HepG2 (cell line): ENCODE measurements at regions not wholly inside any gene's neighbourhood (a gene's known extent, or its start where the extent isn't known, plus 50 kb on each side); places are given as distances from the start of the nearest gene placed in this dataset.

Source experiments
- ATAC-seq: fragments of 200-7000 bp; cut with Tn5 transposase; 3 replicates; pipeline ENCODE4 v1.9.1; 2020; ENCODE audit warnings: mild to moderate bottlenecking, moderate library complexity
- BruUV-seq: library from RNA; stranded (reverse); fragments of 400-500 nt; replicated peaks from 2 replicates; lab custom pipeline; 2021; lab: Mats Ljungman, UMichigan
- CTCF ChIA-PET: fragments of 300-600 bp; formaldehyde crosslinking; extraction: SDS; loops from one replicate; lab custom pipeline; 2021; ENCODE audit warnings: low total read pairs, inconsistent platforms, low intra/inter-chr PET ratio; lab: Yijun Ruan, JAX
- POLR2A ChIA-PET: fragments of 350-600 bp; sonication (Branson Sonifier 250); formaldehyde crosslinking; loops from one replicate; lab custom pipeline; 2020; ENCODE audit warnings: antibody characterized with exemption, inconsistent platforms; lab: Yijun Ruan, JAX
- DNase-seq: peaks from one replicate; pipeline ENCODE4 v3.0.0-alpha.2; 2015; ENCODE audit warnings: low spot score
- FAIRE-seq: peaks from 3 replicates; lab custom pipeline; 2011; peaks lifted over from hg19 to GRCh38; lab: Jason Lieb, UNC
- H2AFZ ChIP-seq: one replicate; pipeline ENCODE4 v1.6.1; 2011; ENCODE audit warnings: low read length, inconsistent platforms
- H3K27ac ChIP-seq: fragments of 300-600 bp; 3 replicates; pipeline ENCODE4 v1.8.0; 2011; ENCODE audit warnings: mixed run types, mild to moderate bottlenecking, mixed read lengths, low read length, inconsistent platforms; ENCODE audit not compliant: insufficient read depth; ENCODE audit errors: extremely low read length
- H3K27me3 ChIP-seq, 2 experiments: fragments of 200-600 bp in 1 of 2; 2 replicates in 1 of 2; 3 replicates in 1 of 2; pipeline versions ENCODE4 v1.6.0 to v1.8.0; 2011; ENCODE audit warnings: low read length in 2 of 2, mild to moderate bottlenecking in 2 of 2, moderate library complexity in 2 of 2, inconsistent platforms in 1 of 2; ENCODE audit not compliant: insufficient read depth in 2 of 2, control insufficient read depth in 1 of 2
- H3K36me3 ChIP-seq, 2 experiments: fragments of 200-600 bp in 1 of 2; replicated peaks in 1 of 2; 2 replicates in 1 of 2; 3 replicates in 1 of 2; pipeline versions ENCODE4 v1.5.1 to v1.8.0; 2011; ENCODE audit warnings: low read length in 2 of 2, inconsistent platforms in 1 of 2; ENCODE audit not compliant: insufficient read depth in 2 of 2, control insufficient read depth in 1 of 2
- H3K4me1 ChIP-seq: 2 replicates; pipeline ENCODE4 v1.5.1; 2012; ENCODE audit warnings: low read length, inconsistent platforms; ENCODE audit not compliant: insufficient read depth
- H3K4me2 ChIP-seq: 2 replicates; pipeline ENCODE4 v1.6.0; 2011; ENCODE audit warnings: low read depth, low read length, inconsistent platforms
- H3K4me3 ChIP-seq, 3 experiments: fragments of 200-600 bp in 1 of 3; sonication (generic), shearing (Covaris generic) in 1 of 3; replicated peaks in 1 of 3; 2 replicates each; pipeline ENCODE4 v1.5.1; 2011 to 2016; ENCODE audit warnings: low read length in 3 of 3, inconsistent platforms in 2 of 3, low read depth in 2 of 3, mild to moderate bottlenecking in 2 of 3, control low read depth in 1 of 3, mixed read lengths in 1 of 3; ENCODE audit not compliant: insufficient read depth in 1 of 3
- H3K79me2 ChIP-seq: one replicate; pipeline ENCODE4 v1.6.1; 2011; ENCODE audit warnings: low read length, inconsistent platforms; ENCODE audit not compliant: insufficient read depth
- H3K9ac ChIP-seq: 2 replicates; pipeline ENCODE4 v1.6.0; 2011; ENCODE audit warnings: mild to moderate bottlenecking, low read depth, low read length, inconsistent platforms; ENCODE audit not compliant: insufficient read depth
- H3K9me3 ChIP-seq: 2 replicates; pipeline ENCODE4 v1.5.1; 2012; ENCODE audit warnings: mild to moderate bottlenecking, low read length
- H4K20me1 ChIP-seq: 2 replicates; pipeline ENCODE4 v1.6.0; 2011; ENCODE audit warnings: inconsistent platforms, mild to moderate bottlenecking, low read length, moderate library complexity; ENCODE audit not compliant: insufficient read depth
- AGO2 ChIP-seq: fragments of 200-400 bp; formaldehyde crosslinking; optimal IDR thresholded peaks from 2 replicates; pipeline ENCODE3; 2017; ENCODE audit warnings: mild to moderate bottlenecking, low read depth, low read length, moderate library complexity
- ATF4 ChIP-seq, 2 experiments: fragments of 450-650 bp in 1 of 2; sonication (generic) in 1 of 2; formaldehyde crosslinking; IDR thresholded peaks; 2 replicates each; pipeline versions ENCODE4 v1.5.0 to v1.8.0; 2020 to 2022; ENCODE audit warnings: mild to moderate bottlenecking in 1 of 2, missing genetic modification reagents in 1 of 2
- CCDC6 ChIP-seq: sonication (generic); formaldehyde crosslinking; IDR thresholded peaks from 2 replicates; pipeline ENCODE4 v1.8.1; 2022; ENCODE audit warnings: mild to moderate bottlenecking, missing genetic modification reagents, moderate library complexity
- HMG20B ChIP-seq: conservative IDR thresholded peaks from 2 replicates; pipeline ENCODE4 v1.6.1; 2016; ENCODE audit warnings: missing genetic modification reagents, missing compliant biosample characterization
- MATR3 ChIP-seq: sonication (generic); formaldehyde crosslinking; IDR thresholded peaks from 2 replicates; pipeline ENCODE4 v1.4.0; 2020; ENCODE audit warnings: missing genetic modification reagents
- MIER2 ChIP-seq: IDR thresholded peaks from 2 replicates; pipeline ENCODE4 v1.6.1; 2016; ENCODE audit warnings: missing biosample characterization, missing genetic modification reagents
- NR1H2 ChIP-seq: sonication (generic); formaldehyde crosslinking; IDR thresholded peaks from 2 replicates; pipeline ENCODE4 v1.8.1; 2022; ENCODE audit warnings: low read depth, missing genetic modification reagents, borderline replicate concordance
- REXO4 ChIP-seq: sonication (generic); formaldehyde crosslinking; IDR thresholded peaks from 2 replicates; pipeline ENCODE4 v1.8.0; 2022; ENCODE audit warnings: missing genetic modification reagents, mild to moderate bottlenecking, borderline replicate concordance
- RXRB ChIP-seq: IDR thresholded peaks from 2 replicates; pipeline ENCODE4 v1.6.1; 2016; ENCODE audit warnings: borderline replicate concordance, missing genetic modification reagents, missing compliant biosample characterization
- SIX1 ChIP-seq: sonication (generic); formaldehyde crosslinking; IDR thresholded peaks from 2 replicates; pipeline ENCODE4 v1.4.0; 2020; ENCODE audit warnings: missing genetic modification reagents, borderline replicate concordance
- ZEB1 ChIP-seq: IDR thresholded peaks from 2 replicates; pipeline ENCODE4 v1.6.1; 2012; ENCODE audit warnings: mild to moderate bottlenecking, low read depth, inconsistent platforms; ENCODE audit not compliant: insufficient replicate concordance
- ZNF234 ChIP-seq: sonication (generic); formaldehyde crosslinking; conservative IDR thresholded peaks from 2 replicates; pipeline ENCODE4 v1.5.1; 2020; ENCODE audit warnings: mild to moderate bottlenecking, missing genetic modification reagents
- ZNF570 ChIP-seq: sonication (generic); formaldehyde crosslinking; IDR thresholded peaks from 2 replicates; pipeline ENCODE4 v1.4.0; 2020; ENCODE audit warnings: mild to moderate bottlenecking, missing genetic modification reagents, borderline replicate concordance
- ZSCAN30 ChIP-seq: sonication (generic); formaldehyde crosslinking; IDR thresholded peaks from 2 replicates; pipeline ENCODE4 v1.5.0; 2020; ENCODE audit warnings: mild to moderate bottlenecking, missing genetic modification reagents
- WGBS: methylation state at CpG from one replicate; pipeline ENCODE4 v1.1.6; 2017; ENCODE audit warnings: low lambda C conversion rate; 5-methylcytosine and 5-hydroxymethylcytosine counted together
- in situ Hi-C: cut with HindIII; loops from 2 replicates; pipeline ENCODE4 v1.10.0; 2017; ENCODE audit warnings: low pct_unique_long_range_greater_than_20kb; ENCODE audit not compliant: extremely low pct_ligation_motif_present
- intact Hi-C: fragments of 100-400 bp; cut with micrococcal nuclease; formaldehyde crosslinking; loops from one replicate; pipeline ENCODE4 v1.10.0; 2022; ENCODE audit not compliant: unreplicated experiment

- TF ChIP-seq AGO2 (no peak), MATR3 (no peak), MIER2 (CRISPR knock-in tag) (no peak), REXO4 (no peak), ZSCAN30 (CRISPR knock-in tag) (no peak), CCDC6 (CRISPR knock-in tag) (no peak), HMG20B (CRISPR knock-in tag) (no peak), SIX1 (CRISPR knock-in tag) (no peak)
- TF ChIP-seq, all 625 proteins: peak for 0
- Histone ChIP-seq H3K4me2 (no peak overlapping the region), H3K4me3 (no peak overlapping the region), H3K36me3 (no peaks in the 10 kb centered on the region), H2AFZ (no peak overlapping the region), H3K4me1 (no peaks in the 10 kb centered on the region), H3K27ac (no peak overlapping the region), H3K9me3 (no peaks in the 10 kb centered on the region), H3K79me2 (no peaks in the 10 kb centered on the region), H3K27me3 (peaks cover 0 to 4% of the 10 kb centered on the region in 2 experiments; a peak in 2 of 5 replicates), H4K20me1 (no peaks in the 10 kb centered on the region), H3K9ac (no peak overlapping the region)
- intact Hi-C loops (no loop called here), in situ Hi-C loops (no loop called here)
- ATAC-seq (no peak), DNase-seq (no peak), FAIRE-seq (no peak)
- POLR2A ChIA-PET: no interaction called here
- BruUV-seq: no TSS peak
- CTCF ChIA-PET: no interaction called here
- WGBS: 16% methylated on average over 3 of the region's 3 CpGs
Measured at GRCh38 chr13:106354961-106355360, 180.5 kb downstream of the EFNB2 start.

- no peak for TF ChIP-seq NR1H2
- no peak for TF ChIP-seq ZEB1
- TF ChIP-seq RXRB (CRISPR knock-in tag): no peak
- no peak for TF ChIP-seq ZNF234 (CRISPR knock-in tag)
- TF ChIP-seq ATF4 (CRISPR knock-in tag; IDR thresholded peaks at IDR 0.05): no peak
- no peak for TF ChIP-seq ZNF570 (CRISPR knock-in tag)
- Histone ChIP-seq H3K36me3 (no peaks in the 10 kb centered on the region), H3K9ac (no peak overlapping the region), H3K9me3 (no peaks in the 10 kb centered on the region), H3K4me3 (no peak overlapping the region), H4K20me1 (no peaks in the 10 kb centered on the region), H3K4me2 (no peak overlapping the region), H3K79me2 (no peaks in the 10 kb centered on the region), H3K27ac (no peak overlapping the region), H3K4me1 (no peaks in the 10 kb centered on the region), H3K27me3 (peaks cover 0 to 13% of the 10 kb centered on the region in 2 experiments; a peak in 2 of 5 replicates), H2AFZ (no peak overlapping the region)
- ATAC-seq (no peak), DNase-seq (no peak), FAIRE-seq (no peak)
- intact Hi-C loops: no loop called here
- BruUV-seq: no TSS peak
- in situ Hi-C loops: no loop called here
- POLR2A ChIA-PET: no interaction called here
- CTCF ChIA-PET: no interaction called here
Measured at GRCh38 chr13:106352850-106353249, 182.6 kb downstream of the EFNB2 start.
